GM19351 (cell line): ENCODE measurements at regions not wholly inside any gene's neighbourhood (a gene's known extent, or its start where the extent isn't known, plus 50 kb on each side); places are given as distances from the start of the nearest gene placed in this dataset.
"Not testable (repeated sequence)": the region's sequence is repeated elsewhere in the genome, so short reads cannot be mapped to it uniquely, and the experiment has no call there.

ENCODE experiments used
- ATAC-seq: cut with Tn5 transposase; IDR thresholded peaks from one replicate; pipeline ENCODE4 v1.9.1; 2021; ENCODE audit warnings: mild to moderate bottlenecking, moderate library complexity; ENCODE audit not compliant: unreplicated experiment

DNA sequence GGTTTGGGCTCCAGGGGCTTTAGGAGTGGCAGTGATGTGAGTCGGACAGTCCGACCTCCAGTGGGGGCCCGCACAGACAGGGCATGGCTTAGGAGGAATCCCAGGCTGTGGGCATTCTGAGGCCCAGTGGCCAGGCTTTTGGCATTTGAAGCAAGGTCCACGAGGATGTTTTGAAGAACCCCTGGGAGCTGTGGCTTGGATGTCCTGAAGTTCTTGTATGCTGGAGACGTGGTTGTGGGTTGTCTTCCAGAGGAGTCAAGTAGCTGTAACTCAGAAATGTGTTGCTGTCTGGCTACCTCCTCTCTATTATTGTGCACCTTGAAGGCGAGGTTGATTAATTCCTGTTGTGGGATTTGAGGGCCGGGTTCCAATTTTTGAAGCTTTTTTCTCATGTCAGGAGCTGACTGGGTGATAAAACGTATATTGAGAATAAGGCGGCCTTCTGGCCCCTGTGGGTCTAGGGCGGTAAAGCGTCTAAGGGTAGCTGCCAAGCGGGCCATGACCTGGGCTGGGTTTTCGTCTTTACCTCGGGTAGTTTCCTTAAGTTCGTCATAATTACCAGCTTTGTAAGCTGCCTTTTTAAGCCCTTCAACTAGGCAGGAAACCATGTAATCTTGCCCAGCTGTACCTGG lies 67.3 kb upstream of the EZR start:
- not testable (repeated sequence) for ATAC-seq

DNA sequence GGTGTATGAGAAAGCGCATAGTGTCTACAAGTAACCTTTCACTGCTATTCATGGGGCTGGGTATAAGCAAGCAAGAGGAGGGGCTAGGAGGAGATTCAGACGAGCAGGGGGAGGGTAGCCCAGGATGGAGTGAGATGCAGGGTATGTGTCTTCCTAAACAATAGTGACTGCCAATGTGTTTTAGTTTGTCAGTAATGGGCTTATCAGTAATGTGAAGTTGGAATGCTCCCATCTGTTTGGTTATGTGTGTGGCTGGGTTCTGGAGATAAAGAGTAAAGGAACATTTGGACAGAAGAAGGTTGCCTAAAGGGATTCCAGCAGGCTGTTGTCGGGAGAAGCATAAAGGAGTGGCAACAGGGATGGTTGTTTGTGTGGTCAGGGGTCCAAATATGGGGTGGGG lies 62.7 kb upstream of the EZR start:
- ATAC-seq, result not testable (repeated sequence)

DNA sequence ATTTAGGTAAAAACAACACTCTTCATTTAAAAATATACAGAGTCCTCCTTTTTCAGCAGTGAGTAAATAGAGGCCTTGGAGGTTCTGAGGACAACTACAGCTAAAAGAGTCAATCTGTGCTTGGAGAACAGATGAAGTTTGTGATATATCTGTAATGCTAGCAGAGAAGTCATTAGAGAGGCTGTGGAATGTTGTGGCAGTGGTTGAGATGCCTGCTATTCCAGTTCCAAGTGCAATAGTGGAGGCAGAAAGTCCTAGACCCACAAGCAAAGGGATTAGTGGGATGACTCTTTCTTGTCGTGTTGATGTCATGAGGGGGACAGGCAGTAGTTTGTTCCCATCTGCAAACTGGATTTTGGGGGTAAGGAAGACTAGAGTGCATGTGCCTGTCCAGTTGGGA lies 62.1 kb upstream of the EZR start:
- ATAC-seq, result not testable (repeated sequence)

DNA sequence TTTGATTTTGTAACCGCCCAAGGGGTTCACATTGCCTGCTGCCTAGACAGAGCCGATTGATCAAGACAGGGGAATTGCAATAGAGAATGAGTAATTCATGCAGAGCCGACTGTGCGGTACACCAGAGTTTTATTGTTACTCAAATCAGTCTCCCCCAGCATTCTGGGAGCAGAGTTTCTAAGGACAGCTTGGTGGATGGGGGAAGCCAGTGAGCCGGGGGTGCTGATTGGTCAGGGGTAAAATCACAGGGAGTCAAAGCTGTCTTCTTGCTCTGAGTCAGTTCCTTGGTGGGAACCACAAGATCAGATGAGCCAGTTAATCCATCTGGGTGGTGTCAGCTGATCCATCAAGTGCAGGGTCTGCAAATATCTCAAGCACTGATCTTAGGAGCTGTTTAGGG lies 60.0 kb upstream of the EZR start:
- ATAC-seq, result peak; percentile 37

DNA sequence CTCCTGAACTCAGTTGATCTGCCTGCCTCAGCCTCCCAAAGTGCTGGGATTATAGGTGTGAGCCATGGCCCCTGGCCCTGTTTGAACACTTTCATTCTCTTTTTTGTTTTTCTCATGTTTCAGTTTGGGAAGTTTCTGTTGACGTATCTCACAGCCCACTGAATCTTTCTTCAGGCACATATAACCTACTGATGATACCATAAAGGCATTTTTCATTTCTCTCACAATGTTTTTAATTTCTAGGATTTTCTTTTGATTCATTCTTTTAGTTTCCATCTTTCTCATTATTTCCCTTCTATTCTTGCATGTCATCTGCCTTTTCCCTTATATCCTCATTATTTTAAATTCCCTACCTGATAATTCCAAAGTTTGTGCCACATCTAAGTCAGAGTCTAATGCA lies 58.5 kb upstream of the EZR start:
- ATAC-seq, result no peak

DNA sequence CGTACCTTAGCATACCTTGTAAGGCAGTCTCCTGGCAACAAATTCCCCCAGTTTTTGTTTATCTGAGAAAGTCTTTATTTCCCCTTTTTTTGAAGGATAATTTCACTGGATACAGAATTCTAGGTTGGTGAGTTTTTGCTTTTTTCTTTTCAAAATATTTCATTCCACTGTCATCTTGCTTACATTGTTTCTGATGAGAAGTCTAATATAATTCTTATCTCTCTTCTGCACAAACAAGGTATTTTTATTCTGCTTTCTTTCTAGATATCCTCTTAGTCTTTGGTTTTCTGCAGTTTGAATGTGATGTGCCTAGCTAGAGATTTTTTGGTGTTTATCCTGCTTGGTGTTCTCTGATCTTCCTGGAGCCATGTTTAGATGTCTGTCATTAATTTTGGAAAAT lies 57.7 kb upstream of the EZR start:
- no peak for ATAC-seq

DNA sequence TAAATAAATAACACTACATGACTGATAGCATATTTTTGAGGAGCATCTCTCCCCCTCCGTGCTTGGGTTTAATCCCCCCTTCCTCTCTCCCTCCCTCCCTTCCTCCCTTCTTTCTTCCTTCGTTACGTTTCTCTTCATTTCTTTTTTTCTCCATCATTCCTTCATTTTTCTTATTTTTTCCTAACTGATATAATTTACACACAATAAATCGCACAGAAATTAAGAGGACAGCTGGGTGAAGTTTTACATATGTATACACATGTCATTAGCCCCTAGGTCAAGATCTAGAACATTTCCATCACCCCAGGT lies 51.4 kb upstream of the EZR start:
- ATAC-seq, result no peak

DNA sequence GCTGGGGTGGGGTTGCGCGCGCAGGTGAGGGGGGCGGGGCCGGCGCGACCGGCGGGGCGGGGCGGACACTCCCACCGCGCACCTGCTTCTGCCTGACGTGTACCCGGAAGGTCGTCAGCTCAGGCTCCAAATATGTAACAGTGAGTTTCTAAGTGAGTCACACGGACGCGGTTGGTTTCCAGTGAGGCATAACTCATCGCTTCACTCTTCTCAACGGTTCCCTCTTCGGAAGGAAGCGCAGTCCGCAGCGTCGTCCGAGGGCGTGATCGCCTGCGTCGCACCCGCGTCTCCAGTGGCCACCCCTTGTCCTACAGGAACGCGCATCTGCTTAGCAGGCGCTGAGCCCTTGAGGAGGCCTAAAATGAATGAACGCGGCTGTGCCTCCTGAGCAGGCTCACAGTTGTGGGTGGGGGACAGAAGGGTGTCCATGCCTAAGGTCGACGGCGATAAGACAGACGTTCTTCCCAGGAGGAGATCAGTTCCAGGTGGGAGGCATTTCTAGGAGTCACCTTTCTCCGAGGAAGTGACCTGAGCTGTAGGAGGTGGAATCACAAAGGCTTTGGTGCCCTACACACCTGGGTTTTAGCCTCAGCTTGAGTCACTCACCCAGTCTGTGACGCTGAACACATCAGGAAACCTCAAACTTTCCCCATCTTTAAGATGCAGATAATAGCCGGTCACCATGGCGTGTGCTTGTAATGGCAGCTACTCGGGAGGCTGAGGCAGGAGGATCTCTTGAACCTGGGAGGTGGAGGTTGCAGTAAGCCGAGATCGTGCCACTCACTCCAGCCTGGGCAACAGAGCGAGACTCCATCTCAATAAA lies 50.9 kb upstream of the EZR start:
- peak; percentile 91 for ATAC-seq

DNA sequence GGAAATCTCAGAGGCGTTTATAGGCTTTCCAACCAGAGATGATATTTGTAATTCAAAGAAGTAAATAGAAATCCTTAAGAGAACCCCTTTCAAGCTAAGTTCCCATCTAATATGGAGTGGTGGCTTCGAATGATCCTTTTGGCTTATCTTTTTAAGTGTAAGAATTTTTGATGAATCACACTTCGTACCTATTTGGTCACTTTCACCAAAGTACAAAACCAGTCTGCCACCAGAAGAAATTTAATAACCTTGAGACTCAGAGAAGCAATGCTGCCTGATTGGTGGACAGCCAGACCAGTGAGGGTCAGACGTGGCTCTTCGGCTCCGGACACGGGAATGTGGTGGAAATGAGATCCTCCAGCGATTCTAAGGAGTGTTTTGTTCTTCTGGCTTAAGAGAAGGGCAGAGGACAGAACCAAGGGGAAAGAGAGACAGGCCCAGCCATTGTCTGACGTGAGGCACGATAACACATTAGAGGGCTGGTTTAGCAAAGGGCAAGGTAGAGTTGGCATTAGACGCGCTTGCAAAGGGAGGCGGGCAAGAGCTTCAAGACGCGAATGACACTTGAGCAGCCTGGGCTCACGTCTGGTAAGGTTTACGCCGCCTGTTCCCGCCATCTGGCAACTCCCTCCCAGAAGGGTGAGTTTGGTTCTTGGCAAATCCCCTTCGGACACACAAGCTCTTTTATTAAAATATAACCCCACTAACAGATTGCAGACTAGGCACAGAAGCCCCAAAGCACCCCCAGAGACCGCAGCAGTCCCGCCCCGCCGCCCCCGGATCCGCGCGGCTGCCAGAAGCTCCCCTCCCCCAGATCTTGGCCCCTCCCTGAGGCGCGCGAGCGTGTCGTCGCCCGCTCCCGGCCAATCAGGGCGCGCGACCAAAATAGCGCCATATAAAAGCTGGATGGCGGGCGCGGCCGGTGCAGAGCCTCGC lies 50.0 kb upstream of the EZR start:
- peak; percentile 15 for ATAC-seq
